M059J (cell line): ENCODE measurements at regions not wholly inside any gene's neighbourhood (a gene's known extent, or its start where the extent isn't known, plus 50 kb on each side); places are given as distances from the start of the nearest gene placed in this dataset.

Source experiments
- DNase-seq: peaks from one replicate; pipeline ENCODE4 v3.0.0-alpha.2; 2012; ENCODE audit warnings: low read depth

GRCh38 chr4:153137677-153138630, 66.3 kb upstream of the TRIM2 start:
- DNase-seq: no peak

- DNase-seq: no peak
These were observed 65.5 kb upstream of the TRIM2 start for GRCh38 chr4:153138736-153139135.

- DNase-seq: peak; percentile 72
These were observed 63.9 kb upstream of the TRIM2 start for GRCh38 chr4:153140294-153140693.

GRCh38 chr4:153141238-153141637, 63.0 kb upstream of the TRIM2 start:
- DNase-seq: no peak

- DNase-seq: peak; percentile 71
These were observed 61.4 kb upstream of the TRIM2 start for GRCh38 chr4:153142700-153143438.

GRCh38 chr4:153143527-153144348, 60.5 kb upstream of the TRIM2 start:
- peak; percentile 54 for DNase-seq

GRCh38 chr4:153146031-153146430, 58.2 kb upstream of the TRIM2 start:
- DNase-seq: peak; percentile 39

- DNase-seq: no peak
These were observed 57.3 kb upstream of the TRIM2 start for GRCh38 chr4:153146961-153147360.

GRCh38 chr4:153148791-153149190, 55.5 kb upstream of the TRIM2 start:
- DNase-seq: peak; percentile 43

- DNase-seq: peak; percentile 77
These were observed 52.4 kb upstream of the TRIM2 start for GRCh38 chr4:153151535-153152455.

- peak; percentile 60 for DNase-seq
These were observed 51.5 kb upstream of the TRIM2 start for GRCh38 chr4:153152501-153153338.

GRCh38 chr4:153153339-153153871, 50.8 kb upstream of the TRIM2 start:
- DNase-seq: peak; percentile 52

- DNase-seq: peak; percentile 63
These were observed 50.0 kb upstream of the TRIM2 start for GRCh38 chr4:153154007-153154975.
